Neutrophil (primary cell): ENCODE measurements at regions not wholly inside any gene's neighbourhood (a gene's known extent, or its start where the extent isn't known, plus 50 kb on each side); places are given as distances from the start of the nearest gene placed in this dataset.
"Not testable (repeated sequence)": the region's sequence is repeated elsewhere in the genome, so short reads cannot be mapped to it uniquely, and the experiment has no call there.

ENCODE experiments used
- H3K27ac ChIP-seq: fragments of 200-600 bp; sonication (generic); 2 replicates; pipeline ENCODE4 v1.5.1; 2016; ENCODE audit warnings: mild to moderate bottlenecking, moderate library complexity
- H3K27me3 ChIP-seq: fragments of 200-600 bp; sonication (generic); 2 replicates; pipeline ENCODE4 v1.6.0; 2016; ENCODE audit warnings: mild to moderate bottlenecking
- H3K36me3 ChIP-seq: fragments of 200-600 bp; sonication (generic); 2 replicates; pipeline ENCODE4 v1.5.1; 2017
- H3K4me1 ChIP-seq, 2 experiments: fragments of 200-600 bp in 1 of 2; sonication (generic) in 1 of 2; 1 replicate in 1 of 2; 2 replicates in 1 of 2; pipeline versions ENCODE4 v1.5.1 to v1.6.1; 2013 to 2016; ENCODE audit warnings: low read depth in 1 of 2, low read length in 1 of 2, mild to moderate bottlenecking in 1 of 2, moderate library complexity in 1 of 2; ENCODE audit not compliant: control insufficient read depth in 1 of 2, insufficient read depth in 1 of 2
- H3K4me3 ChIP-seq, 2 experiments: fragments of 200-600 bp in 1 of 2; sonication (generic) in 1 of 2; 1 replicate in 1 of 2; 2 replicates in 1 of 2; pipeline ENCODE4 v1.5.1; 2013 to 2016; ENCODE audit warnings: low read depth in 1 of 2, low read length in 1 of 2, mild to moderate bottlenecking in 1 of 2, moderate library complexity in 1 of 2
- H3K9me3 ChIP-seq: fragments of 200-600 bp; sonication (generic); 2 replicates; pipeline ENCODE4 v1.5.1; 2016
- TF ChIP-seq, protein P1 (sequence below): fragments of 200-600 bp; sonication (generic); IDR thresholded peaks from 2 replicates; pipeline ENCODE4 v1.5.1; 2016; ENCODE audit warnings: antibody characterized with exemption

DNA sequence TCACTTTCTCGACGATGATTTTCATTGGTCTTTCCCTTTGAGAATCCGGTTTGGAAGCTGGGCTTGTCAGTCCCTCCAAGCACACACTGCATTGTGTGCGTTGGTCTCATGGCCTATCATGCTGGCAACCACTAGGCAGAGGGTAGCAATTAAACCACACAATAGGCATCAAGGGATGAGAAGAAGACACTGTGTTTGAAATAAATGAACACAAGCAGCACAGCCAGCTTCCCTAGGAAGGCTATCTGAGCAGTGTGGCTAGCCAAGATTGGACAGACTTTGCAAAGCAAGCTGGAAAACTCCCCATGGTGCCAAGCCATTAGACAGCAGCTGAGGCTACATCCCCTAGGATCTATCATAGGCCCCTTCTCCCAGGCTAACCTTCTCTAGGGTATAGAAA is 288.7 kb downstream of the NUF2 start:
- TF ChIP-seq, protein P1, sequence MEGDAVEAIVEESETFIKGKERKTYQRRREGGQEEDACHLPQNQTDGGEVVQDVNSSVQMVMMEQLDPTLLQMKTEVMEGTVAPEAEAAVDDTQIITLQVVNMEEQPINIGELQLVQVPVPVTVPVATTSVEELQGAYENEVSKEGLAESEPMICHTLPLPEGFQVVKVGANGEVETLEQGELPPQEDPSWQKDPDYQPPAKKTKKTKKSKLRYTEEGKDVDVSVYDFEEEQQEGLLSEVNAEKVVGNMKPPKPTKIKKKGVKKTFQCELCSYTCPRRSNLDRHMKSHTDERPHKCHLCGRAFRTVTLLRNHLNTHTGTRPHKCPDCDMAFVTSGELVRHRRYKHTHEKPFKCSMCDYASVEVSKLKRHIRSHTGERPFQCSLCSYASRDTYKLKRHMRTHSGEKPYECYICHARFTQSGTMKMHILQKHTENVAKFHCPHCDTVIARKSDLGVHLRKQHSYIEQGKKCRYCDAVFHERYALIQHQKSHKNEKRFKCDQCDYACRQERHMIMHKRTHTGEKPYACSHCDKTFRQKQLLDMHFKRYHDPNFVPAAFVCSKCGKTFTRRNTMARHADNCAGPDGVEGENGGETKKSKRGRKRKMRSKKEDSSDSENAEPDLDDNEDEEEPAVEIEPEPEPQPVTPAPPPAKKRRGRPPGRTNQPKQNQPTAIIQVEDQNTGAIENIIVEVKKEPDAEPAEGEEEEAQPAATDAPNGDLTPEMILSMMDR, result no peak
- no peaks in the 10 kb centered on the region for H3K36me3 ChIP-seq
- no peaks in the 10 kb centered on the region for H3K4me1 ChIP-seq
- no peak overlapping the region for H3K4me3 ChIP-seq
- H3K27me3 ChIP-seq, result no peaks in the 10 kb centered on the region
- H3K27ac ChIP-seq, result no peak overlapping the region
- no peaks in the 10 kb centered on the region for H3K9me3 ChIP-seq

DNA sequence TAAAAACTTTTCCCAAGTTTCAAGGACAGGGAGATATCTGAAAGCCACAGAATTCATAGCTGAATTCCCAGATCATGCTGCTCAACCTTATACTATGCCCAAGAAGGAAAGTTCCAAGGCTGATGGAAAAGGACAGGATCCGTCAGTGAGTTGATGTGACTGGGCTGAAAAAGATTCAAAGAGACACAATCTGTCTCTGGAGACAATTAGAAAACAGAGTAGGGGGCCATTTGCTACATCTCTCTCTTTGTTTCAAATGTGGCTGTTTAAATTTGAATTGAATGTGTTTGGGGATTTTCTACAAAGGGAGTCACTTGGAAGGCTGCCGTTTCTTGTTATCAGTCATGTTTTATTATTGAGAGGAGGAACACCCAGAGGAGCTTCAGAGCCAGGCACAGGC is 292.6 kb downstream of the NUF2 start:
- no peaks in the 10 kb centered on the region for H3K36me3 ChIP-seq
- H3K9me3 ChIP-seq, result no peaks in the 10 kb centered on the region
- H3K4me1 ChIP-seq, result no peaks in the 10 kb centered on the region
- H3K4me3 ChIP-seq, result no peak overlapping the region
- H3K27ac ChIP-seq, result no peak overlapping the region
- no peaks in the 10 kb centered on the region for H3K27me3 ChIP-seq
- TF ChIP-seq, protein P1, result no peak

DNA sequence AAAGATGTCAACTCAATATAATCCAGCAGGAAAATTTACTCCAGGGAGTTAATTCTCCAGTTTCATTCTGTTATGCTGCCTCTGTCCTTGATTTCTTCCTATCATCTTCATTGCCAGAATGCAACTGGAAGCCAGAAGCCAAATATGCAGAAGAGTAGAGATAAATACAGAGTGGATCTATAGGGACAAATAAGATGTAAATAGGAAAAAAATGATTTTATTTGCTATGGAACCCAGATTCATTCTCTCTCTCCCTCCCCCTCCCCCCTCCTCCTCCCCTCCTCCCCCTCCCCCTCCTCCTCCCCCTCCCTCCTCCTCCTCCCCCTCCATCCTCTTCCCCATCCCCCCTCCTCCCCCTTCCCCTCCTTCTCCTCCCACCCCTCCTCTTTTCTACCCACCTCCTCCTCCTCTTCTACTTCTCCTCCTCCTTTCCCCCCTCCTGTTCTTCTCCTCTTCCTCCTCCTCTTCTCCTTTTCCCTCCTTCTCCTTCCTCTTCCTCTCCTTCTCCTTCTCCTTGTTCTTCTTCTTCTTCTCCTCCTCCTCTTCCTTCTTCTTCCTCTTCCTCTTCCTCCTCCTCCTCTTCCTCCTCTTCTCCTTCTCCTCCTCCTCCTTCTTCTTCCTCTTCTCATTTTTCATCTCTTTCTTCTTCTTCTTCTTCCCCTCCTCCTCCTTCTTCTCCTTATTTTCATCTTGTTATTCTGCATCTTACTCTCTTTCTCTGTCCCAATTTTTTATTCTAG is 306.4 kb downstream of the NUF2 start:
- no peak overlapping the region for H3K27ac ChIP-seq
- H3K36me3 ChIP-seq, result no peaks in the 10 kb centered on the region
- TF ChIP-seq, protein P1, result no peak
- no peak overlapping the region for H3K4me3 ChIP-seq
- no peaks in the 10 kb centered on the region for H3K4me1 ChIP-seq
- no peaks in the 10 kb centered on the region for H3K27me3 ChIP-seq
- no peaks in the 10 kb centered on the region for H3K9me3 ChIP-seq

DNA sequence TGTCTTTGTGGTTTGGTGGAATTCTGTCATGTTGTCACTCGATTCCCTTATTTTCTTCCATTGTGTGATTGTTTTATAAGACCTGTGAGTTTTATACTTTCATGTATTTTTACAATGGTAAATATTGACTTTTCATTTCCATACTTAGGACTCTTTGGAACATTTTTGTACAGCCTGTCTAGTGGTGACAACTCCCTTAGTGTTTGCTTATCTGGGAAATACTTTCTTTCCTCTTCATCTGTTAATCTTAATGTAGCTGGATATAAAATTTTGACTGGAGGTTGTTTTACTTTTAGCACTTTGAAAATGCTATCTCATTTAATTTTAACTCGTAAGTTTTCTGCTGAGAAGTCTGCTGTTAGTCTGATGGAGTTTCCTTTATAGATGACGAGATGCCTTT is 310.5 kb downstream of the NUF2 start:
- H3K4me1 ChIP-seq, result no peaks in the 10 kb centered on the region
- no peaks in the 10 kb centered on the region for H3K27me3 ChIP-seq
- H3K4me3 ChIP-seq, result no peak overlapping the region
- H3K36me3 ChIP-seq, result no peaks in the 10 kb centered on the region
- TF ChIP-seq, protein P1, result no peak
- peaks cover 4% of the 10 kb centered on the region for H3K9me3 ChIP-seq
- no peak overlapping the region for H3K27ac ChIP-seq

DNA sequence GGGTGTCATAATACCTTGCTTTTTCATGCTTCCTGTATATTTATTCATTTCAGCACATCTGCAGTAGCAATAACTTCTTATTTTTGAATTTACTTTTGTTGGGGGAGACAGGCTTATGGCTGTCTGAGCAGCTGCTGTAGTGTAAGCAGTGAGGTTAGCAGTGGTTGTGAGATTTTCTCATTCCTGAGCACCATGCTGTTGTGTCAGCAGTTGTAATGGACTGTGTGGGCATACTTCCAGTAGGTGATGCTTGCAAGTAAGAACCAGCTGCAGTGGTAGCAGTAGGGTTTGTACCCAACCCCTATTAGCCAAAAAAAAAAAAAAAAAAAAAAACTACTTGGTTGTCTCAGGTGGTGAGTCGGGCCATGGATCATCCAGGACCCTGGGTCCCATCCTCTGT is 311.6 kb downstream of the NUF2 start:
- Histone ChIP-seq H3K4me1 (no peaks in the 10 kb centered on the region), H3K27ac (no peak overlapping the region), H3K36me3 (no peaks in the 10 kb centered on the region), H3K4me3 (no peak overlapping the region), H3K9me3 (peaks cover 4% of the 10 kb centered on the region), H3K27me3 (no peaks in the 10 kb centered on the region)
- TF ChIP-seq, protein P1, result no peak

DNA sequence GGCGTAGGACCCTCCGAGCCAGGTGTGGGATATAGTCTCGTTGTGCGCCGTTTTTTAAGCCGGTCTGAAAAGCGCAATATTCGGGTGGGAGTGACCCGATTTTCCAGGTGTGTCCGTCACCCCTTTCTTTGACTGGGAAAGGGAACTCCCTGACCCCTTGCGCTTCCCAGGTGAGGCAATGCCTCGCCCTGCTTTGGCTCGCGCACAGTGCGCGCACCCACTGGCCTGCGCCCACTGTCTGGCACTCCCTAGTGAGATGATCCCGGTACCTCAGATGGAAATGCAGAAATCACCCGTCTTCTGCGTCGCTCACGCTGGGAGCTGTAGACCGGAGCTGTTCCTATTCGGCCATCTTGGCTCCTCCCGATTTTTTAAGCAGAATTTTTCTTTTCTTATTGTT is 323.9 kb downstream of the NUF2 start:
- H3K27me3 ChIP-seq, H3K4me3 ChIP-seq, H3K4me1 ChIP-seq, H3K9me3 ChIP-seq, H3K36me3 ChIP-seq, H3K27ac ChIP-seq: not testable (repeated sequence)
